Body of pancreas (tissue), 4 donors: ENCODE measurements at regions not wholly inside any gene's neighbourhood (a gene's known extent, or its start where the extent isn't known, plus 50 kb on each side); places are given as distances from the start of the nearest gene placed in this dataset.

Experiments
- ATAC-seq: fragments of 150-250 bp; one replicate; pipeline ENCODE4 v1.9.1; 2016
- DNase-seq, 4 donors: peaks; one replicate each; pipeline ENCODE4 v3.0.0-alpha.2; 2019
- H3K27ac ChIP-seq, 4 donors: fragments of 200-600 bp; sonication (generic); 1 replicate in 3 of 4; 2 replicates in 1 of 4; pipeline versions ENCODE4 v1.5.1 to v1.6.1; 2016 to 2019; ENCODE audit warnings: mild to moderate bottlenecking in 1 of 4, mixed read lengths in 1 of 4, moderate library complexity in 1 of 4
- H3K27me3 ChIP-seq, 2 donors: fragments of 200-600 bp; sonication (generic); one replicate each; pipeline ENCODE4 v1.6.0; 2016; ENCODE audit warnings: mild to moderate bottlenecking in 1 of 2
- H3K36me3 ChIP-seq, 2 donors: fragments of 200-600 bp; sonication (generic); replicated peaks in 1 of 2; 2 replicates each; pipeline ENCODE4 v1.5.1; 2016; ENCODE audit warnings: low read depth in 2 of 2; ENCODE audit not compliant: insufficient read depth in 1 of 2
- H3K4me1 ChIP-seq: fragments of 200-600 bp; sonication (generic); one replicate; pipeline ENCODE4 v1.6.0; 2016
- H3K4me3 ChIP-seq, 2 donors: fragments of 200-600 bp; sonication (generic); 1 replicate in 1 of 2; 2 replicates in 1 of 2; pipeline ENCODE4 v1.5.1; 2016 to 2019
- H3K9me3 ChIP-seq, 3 donors: fragments of 200-600 bp; sonication (generic); 1 replicate in 2 of 3; 2 replicates in 1 of 3; pipeline ENCODE4 v1.5.1; 2016
- POLR2A ChIP-seq, 3 donors: fragments of 450-650 bp; IDR thresholded peaks; one replicate each; pipeline ENCODE4 v1.6.1; 2016; ENCODE audit warnings: antibody characterized with exemption in 3 of 3, mild to moderate bottlenecking in 2 of 3
- WGBS, 2 donors: methylation state at CpG; one replicate each; pipeline ENCODE4 v1.1.5; 2017; 5-methylcytosine and 5-hydroxymethylcytosine counted together
- intact Hi-C: fragments of 100-400 bp; cut with DNase I; formaldehyde crosslinking; loops from one replicate; pipeline ENCODE4 v1.15.1; 2023
- TF ChIP-seq, protein P1 (sequence below), 7 experiments: fragments of 450-650 bp in 4 of 7; fragments of 200-600 bp in 3 of 7; sonication (generic) in 3 of 7; IDR thresholded peaks; one replicate each; pipeline ENCODE4 v1.5.1; 2016 to 2019; ENCODE audit warnings: antibody characterized with exemption in 7 of 7

GRCh38 chr11:109808569-109808968, 284.6 kb upstream of the ZC3H12C start:
- no peaks in the 10 kb centered on the region for H3K4me1 ChIP-seq
- ATAC-seq, result no peak
- intact Hi-C loops, result no loop called here
- H3K27ac ChIP-seq, result no peak overlapping the region
- H3K4me3 ChIP-seq, result no peak overlapping the region
- no peaks in the 10 kb centered on the region for H3K27me3 ChIP-seq
- WGBS, 2 donors, result 33 to 58% methylated on average over 1 of the region's 1 CpG
- TF ChIP-seq, protein P1, sequence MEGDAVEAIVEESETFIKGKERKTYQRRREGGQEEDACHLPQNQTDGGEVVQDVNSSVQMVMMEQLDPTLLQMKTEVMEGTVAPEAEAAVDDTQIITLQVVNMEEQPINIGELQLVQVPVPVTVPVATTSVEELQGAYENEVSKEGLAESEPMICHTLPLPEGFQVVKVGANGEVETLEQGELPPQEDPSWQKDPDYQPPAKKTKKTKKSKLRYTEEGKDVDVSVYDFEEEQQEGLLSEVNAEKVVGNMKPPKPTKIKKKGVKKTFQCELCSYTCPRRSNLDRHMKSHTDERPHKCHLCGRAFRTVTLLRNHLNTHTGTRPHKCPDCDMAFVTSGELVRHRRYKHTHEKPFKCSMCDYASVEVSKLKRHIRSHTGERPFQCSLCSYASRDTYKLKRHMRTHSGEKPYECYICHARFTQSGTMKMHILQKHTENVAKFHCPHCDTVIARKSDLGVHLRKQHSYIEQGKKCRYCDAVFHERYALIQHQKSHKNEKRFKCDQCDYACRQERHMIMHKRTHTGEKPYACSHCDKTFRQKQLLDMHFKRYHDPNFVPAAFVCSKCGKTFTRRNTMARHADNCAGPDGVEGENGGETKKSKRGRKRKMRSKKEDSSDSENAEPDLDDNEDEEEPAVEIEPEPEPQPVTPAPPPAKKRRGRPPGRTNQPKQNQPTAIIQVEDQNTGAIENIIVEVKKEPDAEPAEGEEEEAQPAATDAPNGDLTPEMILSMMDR (IDR thresholded peaks at IDR 0.05), result no peak
- no peak for TF ChIP-seq POLR2A (IDR thresholded peaks at IDR 0.05)
- DNase-seq, result no peak
- H3K9me3 ChIP-seq, result no peaks in the 10 kb centered on the region
- H3K36me3 ChIP-seq, result no peaks in the 10 kb centered on the region

GRCh38 chr11:109814824-109815223, 278.4 kb upstream of the ZC3H12C start:
- DNase-seq (no peak), ATAC-seq (no peak)
- TF ChIP-seq POLR2A (IDR thresholded peaks at IDR 0.05), result no peak
- TF ChIP-seq, protein P1 (IDR thresholded peaks at IDR 0.05), result no peak
- intact Hi-C loops, result no loop called here
- no peaks in the 10 kb centered on the region for H3K4me1 ChIP-seq
- no peaks in the 10 kb centered on the region for H3K9me3 ChIP-seq
- no peak overlapping the region for H3K4me3 ChIP-seq
- 39% methylated on average over 2 of the region's 2 CpGs for WGBS, 2 donors
- H3K27ac ChIP-seq, result no peak overlapping the region
- no peaks in the 10 kb centered on the region for H3K36me3 ChIP-seq
- H3K27me3 ChIP-seq, result no peaks in the 10 kb centered on the region

- Histone ChIP-seq H3K36me3 (no peaks in the 10 kb centered on the region), H3K4me3 (no peak overlapping the region), H3K4me1 (no peaks in the 10 kb centered on the region), H3K27me3 (no peaks in the 10 kb centered on the region), H3K27ac (no peak overlapping the region), H3K9me3 (no peaks in the 10 kb centered on the region)
- DNase-seq (no peak), ATAC-seq (no peak)
- intact Hi-C loops, result no loop called here
- TF ChIP-seq POLR2A (IDR thresholded peaks at IDR 0.05), result no peak
- TF ChIP-seq, protein P1 (IDR thresholded peaks at IDR 0.05), result no peak
- 66 to 67% methylated on average over 4 of the region's 4 CpGs for WGBS, 2 donors
Measured at GRCh38 chr11:109815500-109816150, 277.6 kb upstream of the ZC3H12C start.

- no peak overlapping the region for H3K27ac ChIP-seq
- no peaks in the 10 kb centered on the region for H3K27me3 ChIP-seq
- TF ChIP-seq, protein P1 (IDR thresholded peaks at IDR 0.05), result no peak
- TF ChIP-seq POLR2A (IDR thresholded peaks at IDR 0.05), result no peak
- no peak for DNase-seq
- WGBS, 2 donors, result 72 to 79% methylated on average over 10 of the region's 10 CpGs
- no peak overlapping the region for H3K4me3 ChIP-seq
- H3K4me1 ChIP-seq, result no peaks in the 10 kb centered on the region
- H3K36me3 ChIP-seq, result no peaks in the 10 kb centered on the region
- H3K9me3 ChIP-seq, result no peaks in the 10 kb centered on the region
- intact Hi-C loops, result no loop called here
- ATAC-seq, result no peak
Measured at GRCh38 chr11:109818290-109818689, 274.9 kb upstream of the ZC3H12C start.

- WGBS, 2 donors, result 21 to 24% methylated on average over 3 of the region's 3 CpGs
- no peak for TF ChIP-seq POLR2A (IDR thresholded peaks at IDR 0.05)
- TF ChIP-seq, protein P1 (IDR thresholded peaks at IDR 0.05), result no peak
- no peak overlapping the region for H3K27ac ChIP-seq
- no peak for DNase-seq
- H3K4me1 ChIP-seq, result no peaks in the 10 kb centered on the region
- H3K4me3 ChIP-seq, result no peak overlapping the region
- no peaks in the 10 kb centered on the region for H3K9me3 ChIP-seq
- no peaks in the 10 kb centered on the region for H3K36me3 ChIP-seq
- intact Hi-C loops, result no loop called here
- no peak for ATAC-seq
- no peaks in the 10 kb centered on the region for H3K27me3 ChIP-seq
Measured at GRCh38 chr11:109819410-109819809, 273.8 kb upstream of the ZC3H12C start.
